ENCODE measurements at regions not wholly inside any gene's neighbourhood (a gene's known extent, or its start where the extent isn't known, plus 50 kb on each side); places are given as distances from the start of the nearest gene placed in this dataset.

DNA sequence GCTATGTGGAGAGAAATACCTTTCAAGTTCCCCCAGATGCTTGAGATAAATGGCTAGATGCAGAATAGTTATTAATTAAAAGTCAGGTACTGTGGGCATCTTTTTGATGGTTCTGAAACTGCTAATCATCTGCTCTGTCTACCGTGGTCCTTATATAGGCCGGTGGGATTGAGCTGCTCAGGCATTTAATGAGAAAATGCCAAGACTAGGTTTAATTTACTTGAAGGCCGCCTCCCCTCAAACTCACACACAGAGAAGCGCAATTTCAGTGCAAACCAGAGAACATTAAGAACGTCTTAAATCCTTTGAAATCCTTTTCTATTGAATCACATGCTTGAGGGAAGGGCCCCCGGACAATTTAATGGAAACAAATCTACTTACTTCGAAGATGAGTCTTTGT, 136.4 kb upstream of the CRBN start:
- H3K36me3 Mint-ChIP-seq, result no peaks in the 10 kb centered on the region
- 100% methylated on average over 4 of the region's 7 CpGs for WGBS (ENCODE audit: insufficient coverage)
- no peak overlapping the region for H2AFZ ChIP-seq (ENCODE audit: insufficient read depth, low read depth, low read length, poor library complexity, severe bottlenecking)
- intact Hi-C loops (cut with micrococcal nuclease), result no loop called here
- no peak overlapping the region for H3K4me2 ChIP-seq (replicated peaks; ENCODE audit: extremely low read depth, low read length, poor library complexity, severe bottlenecking)
- no peaks in the 10 kb centered on the region for H3K4me1 Mint-ChIP-seq
- no peaks in the 10 kb centered on the region for H4K20me1 ChIP-seq (ENCODE audit: insufficient read depth, low read length)
- no peaks in the 10 kb centered on the region for H3K36me3 ChIP-seq (replicated peaks in 1 of 2; ENCODE audit: control insufficient read depth in 1 of 2, insufficient read depth in 2 of 2, low read length in 2 of 2)
- H3K27ac Mint-ChIP-seq, result no peak overlapping the region
- H3K4me1 ChIP-seq (ENCODE audit: control insufficient read depth in 1 of 2, insufficient read depth in 2 of 2, low read length in 2 of 2), result no peaks in the 10 kb centered on the region
- H3K9me3 Mint-ChIP-seq, result peaks cover 0 to 9% (median 5%) of the 10 kb centered on the region in 7 donors
- no peak overlapping the region for H3K4me3 Mint-ChIP-seq
- no peaks in the 10 kb centered on the region for H3K79me2 ChIP-seq (ENCODE audit: insufficient read depth, low read length)
- peaks cover 0 to 6% of the 10 kb centered on the region in 2 donors for H3K9me3 ChIP-seq (replicated peaks in 1 of 2; ENCODE audit: control insufficient read depth in 1 of 2, insufficient read depth in 1 of 2, low read length in 2 of 2)
- no peak for TF ChIP-seq CTCF (IDR thresholded peaks at IDR 0.05)
- no peak for DNase-seq
- H3K27me3 ChIP-seq (ENCODE audit: control insufficient read depth in 2 of 2, insufficient read depth in 2 of 2, low read length in 2 of 2), result no peaks in the 10 kb centered on the region
- no peak overlapping the region for H3K4me3 ChIP-seq (replicated peaks in 1 of 3; ENCODE audit: low read depth in 2 of 3, low read length in 3 of 3)
- H3K27me3 Mint-ChIP-seq (ENCODE audit: low read depth in 3 of 3), result peaks cover 0 to 2% (median 0%) of the 10 kb centered on the region in 3 donors
- no peak overlapping the region for H3K9ac ChIP-seq (ENCODE audit: insufficient read depth, low read length, poor library complexity, severe bottlenecking)
- H3K27ac ChIP-seq (ENCODE audit: low read depth in 1 of 2, low read length in 2 of 2), result no peak overlapping the region

- H3K9ac ChIP-seq (ENCODE audit: insufficient read depth, low read length, poor library complexity, severe bottlenecking), result no peak overlapping the region
- Mint-ChIP-seq H3K9me3 (peaks cover 0 to 5% (median 0%) of the 10 kb centered on the region in 7 donors), H3K27me3 (ENCODE audit: low read depth in 3 of 3) (peaks cover 0 to 4% (median 0%) of the 10 kb centered on the region in 3 donors), H3K4me1 (peaks cover 4% of the 10 kb centered on the region), H3K36me3 (no peaks in the 10 kb centered on the region), H3K4me3 (no peak overlapping the region), H3K27ac (peak overlapping the region in 1 of 7 donors; percentile 38)
- 10% methylated on average over 2 of the region's 3 CpGs for WGBS (ENCODE audit: insufficient coverage)
- no peaks in the 10 kb centered on the region for H3K36me3 ChIP-seq (replicated peaks in 1 of 2; ENCODE audit: control insufficient read depth in 1 of 2, insufficient read depth in 2 of 2, low read length in 2 of 2)
- no peak for TF ChIP-seq CTCF (IDR thresholded peaks at IDR 0.05)
- H3K9me3 ChIP-seq (replicated peaks in 1 of 2; ENCODE audit: control insufficient read depth in 1 of 2, insufficient read depth in 1 of 2, low read length in 2 of 2), result no peaks in the 10 kb centered on the region
- H3K4me3 ChIP-seq (replicated peaks in 1 of 3; ENCODE audit: low read depth in 2 of 3, low read length in 3 of 3), result no peak overlapping the region
- no peak overlapping the region for H2AFZ ChIP-seq (ENCODE audit: insufficient read depth, low read depth, low read length, poor library complexity, severe bottlenecking)
- H3K27me3 ChIP-seq (ENCODE audit: control insufficient read depth in 2 of 2, insufficient read depth in 2 of 2, low read length in 2 of 2), result no peaks in the 10 kb centered on the region
- H3K27ac ChIP-seq (ENCODE audit: low read depth in 1 of 2, low read length in 2 of 2), result no peak overlapping the region
- DNase-seq, result no peak
- H3K4me1 ChIP-seq (ENCODE audit: control insufficient read depth in 1 of 2, insufficient read depth in 2 of 2, low read length in 2 of 2), result no peaks in the 10 kb centered on the region
- no peak overlapping the region for H3K4me2 ChIP-seq (replicated peaks; ENCODE audit: extremely low read depth, low read length, poor library complexity, severe bottlenecking)
- no peaks in the 10 kb centered on the region for H4K20me1 ChIP-seq (ENCODE audit: insufficient read depth, low read length)
- intact Hi-C loops (cut with micrococcal nuclease), result no loop called here
- H3K79me2 ChIP-seq (ENCODE audit: insufficient read depth, low read length), result no peaks in the 10 kb centered on the region
Observed at GRCh38 chr3:3309887-3310286, 130.4 kb upstream of the CRBN start.
